ENCODE measurements at regions not wholly inside any gene's neighbourhood (a gene's known extent, or its start where the extent isn't known, plus 50 kb on each side); places are given as distances from the start of the nearest gene placed in this dataset.
"Not testable (repeated sequence)": the region's sequence is repeated elsewhere in the genome, so short reads cannot be mapped to it uniquely, and the experiment has no call there.

GRCh38 chr1:29681416-29681815, 445.1 kb downstream of the PTPRU start:
- not testable (repeated sequence) for DNase-seq

- no peak for DNase-seq
Measured at GRCh38 chr1:29679828-29680558, 443.7 kb downstream of the PTPRU start.

- DNase-seq = no peak
Measured at GRCh38 chr1:29679316-29679715, 443.0 kb downstream of the PTPRU start.

GRCh38 chr1:29677028-29678024, 441.0 kb downstream of the PTPRU start:
- peak; percentile 74 for DNase-seq

- no peak for DNase-seq
Measured at GRCh38 chr1:29676496-29676895, 440.2 kb downstream of the PTPRU start.

GRCh38 chr1:29675481-29676263, 439.4 kb downstream of the PTPRU start:
- no peak for DNase-seq

GRCh38 chr1:29674627-29675326, 438.5 kb downstream of the PTPRU start:
- no peak for DNase-seq

- DNase-seq = no peak
Measured at GRCh38 chr1:29673669-29674626, 437.6 kb downstream of the PTPRU start.

GRCh38 chr1:29673228-29673500, 436.8 kb downstream of the PTPRU start:
- no peak for DNase-seq

GRCh38 chr1:29672416-29673227, 436.3 kb downstream of the PTPRU start:
- DNase-seq = no peak

GRCh38 chr1:29671446-29672356, 435.4 kb downstream of the PTPRU start:
- DNase-seq = no peak

GRCh38 chr1:29670752-29671151, 434.4 kb downstream of the PTPRU start:
- no peak for DNase-seq

GRCh38 chr1:29669912-29670311, 433.6 kb downstream of the PTPRU start:
- DNase-seq = no peak

- no peak for DNase-seq
Measured at GRCh38 chr1:29669158-29669871, 433.0 kb downstream of the PTPRU start.

GRCh38 chr1:29668551-29669157, 432.3 kb downstream of the PTPRU start:
- DNase-seq = no peak

- no peak for DNase-seq
Measured at GRCh38 chr1:29667951-29668350, 431.6 kb downstream of the PTPRU start.

GRCh38 chr1:29664711-29665110, 428.4 kb downstream of the PTPRU start:
- DNase-seq = no peak

GRCh38 chr1:29658688-29659087, 422.4 kb downstream of the PTPRU start:
- DNase-seq = no peak

Measured in NCI-H1694 (cell line).